H9 (cell line): ENCODE measurements at regions not wholly inside any gene's neighbourhood (a gene's known extent, or its start where the extent isn't known, plus 50 kb on each side); places are given as distances from the start of the nearest gene placed in this dataset.

Experiments
- DNase-seq: peaks from one replicate; pipeline ENCODE4 v3.0.0-alpha.2; 2017
- H2AFZ ChIP-seq: one replicate; pipeline ENCODE4 v1.6.1; 2013; ENCODE audit warnings: mild to moderate bottlenecking, low read length, control low read depth, moderate library complexity
- H2AK5ac ChIP-seq: 2 replicates; pipeline ENCODE4 v1.6.1; 2013; ENCODE audit warnings: low read length, control low read depth, mixed read lengths; ENCODE audit not compliant: insufficient read length
- H2BK120ac ChIP-seq: one replicate; pipeline ENCODE4 v1.6.1; 2013; ENCODE audit warnings: low read depth, mild to moderate bottlenecking, low read length, control low read depth, inconsistent platforms; ENCODE audit not compliant: poor library complexity, severe bottlenecking
- H2BK12ac ChIP-seq: 2 replicates; pipeline ENCODE4 v1.6.1; 2013; ENCODE audit warnings: low read length, control low read depth, mixed read lengths, low read depth; ENCODE audit not compliant: insufficient read length
- H2BK15ac ChIP-seq: 2 replicates; pipeline ENCODE4 v1.6.1; 2013; ENCODE audit warnings: low read depth, low read length, control low read depth
- H2BK20ac ChIP-seq: one replicate; pipeline ENCODE4 v1.6.1; 2013; ENCODE audit warnings: low read depth, mild to moderate bottlenecking, low read length, control low read depth, inconsistent platforms; ENCODE audit not compliant: poor library complexity, severe bottlenecking
- H2BK5ac ChIP-seq: 2 replicates; pipeline ENCODE4 v1.6.1; 2013; ENCODE audit warnings: low read length, control low read depth, mixed read lengths; ENCODE audit not compliant: insufficient read length
- H3K14ac ChIP-seq: 2 replicates; pipeline ENCODE4 v1.6.1; 2013; ENCODE audit warnings: low read length, control low read depth; ENCODE audit not compliant: insufficient read depth
- H3K18ac ChIP-seq: 2 replicates; pipeline ENCODE4 v1.6.1; 2013; ENCODE audit warnings: low read depth, mild to moderate bottlenecking, mixed read lengths, low read length, control low read depth; ENCODE audit not compliant: insufficient read length
- H3K23ac ChIP-seq: 2 replicates; pipeline ENCODE4 v1.6.1; 2013; ENCODE audit warnings: low read length, control low read depth, mixed read lengths, low read depth; ENCODE audit not compliant: insufficient read length
- H3K23me2 ChIP-seq: 2 replicates; pipeline ENCODE4 v1.6.1; 2013; ENCODE audit warnings: low read depth, mild to moderate bottlenecking, mixed read lengths, low read length, control low read depth; ENCODE audit not compliant: insufficient read length, poor library complexity, severe bottlenecking
- H3K27ac ChIP-seq: 2 replicates; pipeline ENCODE4 v1.5.1; 2013; ENCODE audit warnings: low read length, control low read depth, mixed read lengths, low read depth; ENCODE audit not compliant: insufficient read length
- H3K27me3 ChIP-seq: 2 replicates; pipeline ENCODE4 v1.6.1; 2013; ENCODE audit warnings: low read length, control low read depth, inconsistent platforms; ENCODE audit not compliant: insufficient read depth
- H3K4ac ChIP-seq: 2 replicates; pipeline ENCODE4 v1.6.1; 2013; ENCODE audit warnings: low read depth, mild to moderate bottlenecking, control low read depth, inconsistent platforms, low read length, moderate library complexity
- H3K4me1 ChIP-seq: 2 replicates; pipeline ENCODE4 v1.6.1; 2013; ENCODE audit warnings: low read length, control low read depth, inconsistent platforms; ENCODE audit not compliant: insufficient read depth
- H3K4me2 ChIP-seq: 2 replicates; pipeline ENCODE4 v1.6.1; 2013; ENCODE audit warnings: low read length, control low read depth, mixed read lengths; ENCODE audit not compliant: insufficient read length, insufficient read depth
- H3K56ac ChIP-seq: 2 replicates; pipeline ENCODE4 v1.6.1; 2013; ENCODE audit warnings: low read depth, mild to moderate bottlenecking, mixed read lengths, low read length, control low read depth; ENCODE audit not compliant: insufficient read length
- H3K79me1 ChIP-seq: 2 replicates; pipeline ENCODE4 v1.6.1; 2013; ENCODE audit warnings: low read depth, mild to moderate bottlenecking, moderate library complexity, low read length, control low read depth, inconsistent platforms; ENCODE audit not compliant: insufficient read depth, poor library complexity, severe bottlenecking
- H3K79me2 ChIP-seq: 2 replicates; pipeline ENCODE4 v1.6.1; 2013; ENCODE audit warnings: low read length, control low read depth, inconsistent platforms; ENCODE audit not compliant: insufficient read depth
- H3K9ac ChIP-seq: 2 replicates; pipeline ENCODE4 v1.6.1; 2013; ENCODE audit warnings: low read length, control low read depth, mixed read lengths; ENCODE audit not compliant: insufficient read length; ENCODE audit errors: extremely low read depth
- H3K9me3 ChIP-seq: one replicate; pipeline ENCODE4 v1.6.1; 2013; ENCODE audit warnings: low read depth, low read length, inconsistent platforms; ENCODE audit not compliant: control insufficient read depth
- H3T11ph ChIP-seq: one replicate; pipeline ENCODE4 v1.6.1; 2013; ENCODE audit warnings: mild to moderate bottlenecking, low read length, control low read depth, inconsistent platforms
- H4K20me1 ChIP-seq: one replicate; pipeline ENCODE4 v1.6.1; 2013; ENCODE audit not compliant: control insufficient read depth, insufficient read length, insufficient read depth
- H4K5ac ChIP-seq: 2 replicates; pipeline ENCODE4 v1.6.1; 2013; ENCODE audit warnings: low read depth, mild to moderate bottlenecking, mixed read lengths, low read length, control low read depth; ENCODE audit not compliant: insufficient read length
- H4K8ac ChIP-seq: replicated peaks from 2 replicates; pipeline ENCODE4 v1.6.1; 2013; ENCODE audit warnings: low read length, control low read depth, mixed read lengths, low read depth; ENCODE audit not compliant: insufficient read length
- H4K91ac ChIP-seq: 2 replicates; pipeline ENCODE4 v1.6.1; 2013; ENCODE audit warnings: low read depth, mild to moderate bottlenecking, moderate library complexity, mixed read lengths, low read length, control low read depth; ENCODE audit not compliant: insufficient read length
- H3K27ac Mint-ChIP-seq, 3 experiments: 2 replicates in 2 of 3; 3 replicates in 1 of 3; pipeline ENCODE4 v1.8.0; 2020 to 2021; ENCODE audit warnings: mixed read lengths in 3 of 3, mild to moderate bottlenecking in 1 of 3, moderate library complexity in 1 of 3
- H3K27me3 Mint-ChIP-seq: 2 replicates; pipeline ENCODE4 v1.8.0; 2021; ENCODE audit warnings: low read depth, mild to moderate bottlenecking, moderate library complexity, mixed read lengths
- H3K36me3 Mint-ChIP-seq, 3 experiments: 2 replicates in 2 of 3; 3 replicates in 1 of 3; pipeline ENCODE4 v1.8.0; 2020 to 2021; ENCODE audit warnings: low read depth in 3 of 3, mixed read lengths in 3 of 3; ENCODE audit not compliant: insufficient read depth in 1 of 3
- H3K4me1 Mint-ChIP-seq, 2 experiments: 2 replicates each; pipeline ENCODE4 v1.8.0; 2020; ENCODE audit warnings: mixed read lengths in 2 of 2
- H3K4me3 Mint-ChIP-seq, 2 experiments: 2 replicates in 1 of 2; 3 replicates in 1 of 2; pipeline ENCODE4 v1.8.0; 2020 to 2021; ENCODE audit warnings: mild to moderate bottlenecking in 2 of 2, mixed read lengths in 2 of 2, moderate library complexity in 1 of 2
- H3K9me3 Mint-ChIP-seq, 2 experiments: 2 replicates in 1 of 2; 3 replicates in 1 of 2; pipeline ENCODE4 v1.8.0; 2020; ENCODE audit warnings: mild to moderate bottlenecking in 2 of 2, mixed read lengths in 2 of 2, moderate library complexity in 1 of 2
- CTCF ChIP-seq: fragments of 200-600 bp; sonication (generic); conservative IDR thresholded peaks from 3 replicates; pipeline ENCODE4 v1.8.0; 2021; ENCODE audit warnings: antibody characterized with exemption, mild to moderate bottlenecking
- WGBS: extraction: QIAGEN DNeasy Blood & Tissue Kit; methylation state at CpG from one replicate; pipeline ENCODE4 v1.1.7; 2013; ENCODE audit warnings: missing lambda C conversion rate, low lambda C conversion rate, mixed read lengths; ENCODE audit not compliant: insufficient read length; ENCODE audit errors: extremely low coverage; 5-methylcytosine and 5-hydroxymethylcytosine counted together

GRCh38 chr13:37385248-37385647 lies 213.3 kb downstream of the POSTN start:
- Histone ChIP-seq H3K4me2 (no peak overlapping the region), H4K5ac (no peak overlapping the region), H3K23ac (no peak overlapping the region), H3K9me3 (no peaks in the 10 kb centered on the region), H2BK12ac (no peak overlapping the region), H4K8ac (no peak overlapping the region), H3K27me3 (no peaks in the 10 kb centered on the region), H4K91ac (no peak overlapping the region), H4K20me1 (no peaks in the 10 kb centered on the region), H3K4me1 (no peaks in the 10 kb centered on the region; the same call in 1 of the 2 replicates), H3K79me2 (no peaks in the 10 kb centered on the region), H2BK120ac (no peak overlapping the region), H3K4ac (no peak overlapping the region), H3T11ph (no peak overlapping the region), H3K18ac (no peak overlapping the region), H3K23me2 (no peaks in the 10 kb centered on the region), H2AFZ (no peak overlapping the region), H3K14ac (no peak overlapping the region), H3K27ac (no peak overlapping the region), H2BK5ac (no peak overlapping the region), H3K56ac (no peak overlapping the region), H3K79me1 (no peaks in the 10 kb centered on the region), H2AK5ac (no peak overlapping the region), H3K9ac (no peak overlapping the region), H2BK20ac (no peak overlapping the region), H2BK15ac (no peak overlapping the region)
- Mint-ChIP-seq H3K4me3 (no peak overlapping the region), H3K4me1 (peaks cover 13 to 26% of the 10 kb centered on the region in 2 experiments), H3K27me3 (no peaks in the 10 kb centered on the region), H3K36me3 (no peaks in the 10 kb centered on the region), H3K27ac (peak overlapping the region in 1 of 3 experiments; percentile 83; a peak in 2 of 7 replicates), H3K9me3 (no peaks in the 10 kb centered on the region)
- no CpG with 5 or more reads among the region's 4 CpGs for WGBS
- DNase-seq: no peak
- no peak for TF ChIP-seq CTCF
